Fibroblast of lung (primary cell): ENCODE measurements at regions not wholly inside any gene's neighbourhood (a gene's known extent, or its start where the extent isn't known, plus 50 kb on each side); places are given as distances from the start of the nearest gene placed in this dataset.

Source experiments
- DNase-seq, 2 donors: peaks; one replicate each; pipeline versions ENCODE4 v3.0.0 to v3.0.0-alpha.2; 2010; ENCODE audit warnings: low read depth in 2 of 2
- H2AFZ ChIP-seq: 2 replicates; pipeline ENCODE4 v1.5.1; 2012; ENCODE audit warnings: low read length, control low read depth, inconsistent platforms
- H3K27ac ChIP-seq: 2 replicates; pipeline ENCODE4 v1.5.1; 2011; ENCODE audit warnings: low read length, control low read depth; ENCODE audit not compliant: insufficient read depth
- H3K27me3 ChIP-seq: 2 replicates; pipeline ENCODE4 v1.5.1; 2011; ENCODE audit warnings: mild to moderate bottlenecking, low read length; ENCODE audit not compliant: control insufficient read depth, insufficient read depth
- H3K36me3 ChIP-seq: 2 replicates; pipeline ENCODE4 v1.5.1; 2011; ENCODE audit warnings: low read length; ENCODE audit not compliant: control insufficient read depth, insufficient read depth
- H3K4me1 ChIP-seq: 2 replicates; pipeline ENCODE4 v1.5.1; 2011; ENCODE audit warnings: low read length; ENCODE audit not compliant: control insufficient read depth, insufficient read depth; ENCODE audit errors: extremely low read depth
- H3K4me2 ChIP-seq: 2 replicates; pipeline ENCODE4 v1.5.1; 2011; ENCODE audit warnings: low read length, control low read depth; ENCODE audit not compliant: insufficient read depth; ENCODE audit errors: extremely low read depth
- H3K4me3 ChIP-seq, 4 experiments: fragments of 200-600 bp in 1 of 4; sonication (generic) in 1 of 4; replicated peaks in 1 of 4; 2 replicates each; pipeline ENCODE4 v1.5.1; 2011 to 2016; ENCODE audit warnings: low read length in 4 of 4, low read depth in 3 of 4, mild to moderate bottlenecking in 3 of 4, control low read depth in 2 of 4, inconsistent platforms in 1 of 4, mixed read lengths in 1 of 4; ENCODE audit not compliant: insufficient read depth in 1 of 4; ENCODE audit errors: control extremely low read depth in 1 of 4
- H3K79me2 ChIP-seq: 2 replicates; pipeline ENCODE4 v1.5.1; 2012; ENCODE audit warnings: mild to moderate bottlenecking, low read length, inconsistent platforms; ENCODE audit not compliant: control insufficient read depth, insufficient read depth
- H3K9ac ChIP-seq: 2 replicates; pipeline ENCODE4 v1.5.1; 2011; ENCODE audit warnings: mild to moderate bottlenecking, low read length, control low read depth; ENCODE audit not compliant: insufficient read depth
- H3K9me3 ChIP-seq: 2 replicates; pipeline ENCODE4 v1.5.1; 2012; ENCODE audit warnings: low read depth, low read length; ENCODE audit not compliant: control insufficient read depth, insufficient read depth
- H4K20me1 ChIP-seq: 2 replicates; pipeline ENCODE4 v1.5.1; 2011; ENCODE audit warnings: low read length; ENCODE audit not compliant: control insufficient read depth, insufficient read depth; ENCODE audit errors: extremely low read depth
- CTCF ChIP-seq, 2 donors: IDR thresholded peaks in 1 of 2; conservative IDR thresholded peaks in 1 of 2; 1 replicate in 1 of 2; 2 replicates in 1 of 2; pipeline ENCODE4 v1.5.1; 2011 to 2012; ENCODE audit warnings: low read length in 2 of 2, control low read depth in 1 of 2, inconsistent platforms in 1 of 2, low read depth in 1 of 2, mild to moderate bottlenecking in 1 of 2
- EZH2 ChIP-seq: IDR thresholded peaks from 2 replicates; pipeline ENCODE4 v1.5.1; 2012; ENCODE audit warnings: low read length, control low read depth, mild to moderate bottlenecking; ENCODE audit errors: missing control alignments

- H4K20me1 ChIP-seq: no peaks in the 10 kb centered on the region
- H3K27me3 ChIP-seq: no peaks in the 10 kb centered on the region
- TF ChIP-seq EZH2 (no peak), CTCF (conservative IDR thresholded peaks at IDR 0.05 in 1 of 2, IDR thresholded peaks at IDR 0.05 in 1 of 2; ENCODE audit: low read depth in 1 of 2, low read length in 2 of 2) (no peak)
- DNase-seq: no peak
- no peak overlapping the region for H3K9ac ChIP-seq
- H3K79me2 ChIP-seq: no peaks in the 10 kb centered on the region
- no peaks in the 10 kb centered on the region for H3K4me1 ChIP-seq
- no peaks in the 10 kb centered on the region for H3K9me3 ChIP-seq
- no peak overlapping the region for H3K4me3 ChIP-seq
- no peak overlapping the region for H3K4me2 ChIP-seq
- no peak overlapping the region for H2AFZ ChIP-seq
- H3K36me3 ChIP-seq: no peaks in the 10 kb centered on the region
- no peak overlapping the region for H3K27ac ChIP-seq
Observed at GRCh38 chr12:127590868-127591267, 676.1 kb upstream of the TMEM132C start.

- no peak overlapping the region for H3K4me2 ChIP-seq
- no peaks in the 10 kb centered on the region for H3K27me3 ChIP-seq
- TF ChIP-seq CTCF (conservative IDR thresholded peaks at IDR 0.05 in 1 of 2, IDR thresholded peaks at IDR 0.05 in 1 of 2; ENCODE audit: low read depth in 1 of 2, low read length in 2 of 2) (no peak), EZH2 (no peak)
- H3K4me3 ChIP-seq: no peak overlapping the region
- H3K79me2 ChIP-seq: no peaks in the 10 kb centered on the region
- H3K36me3 ChIP-seq: no peaks in the 10 kb centered on the region
- DNase-seq: no peak
- H4K20me1 ChIP-seq: no peaks in the 10 kb centered on the region
- no peaks in the 10 kb centered on the region for H3K9me3 ChIP-seq
- H3K9ac ChIP-seq: no peak overlapping the region
- no peak overlapping the region for H3K27ac ChIP-seq
- no peak overlapping the region for H2AFZ ChIP-seq
- no peaks in the 10 kb centered on the region for H3K4me1 ChIP-seq
Observed at GRCh38 chr12:127592245-127592644, 674.7 kb upstream of the TMEM132C start.

GRCh38 chr12:127594351-127594970 is 672.5 kb upstream of the TMEM132C start:
- no peak for DNase-seq
- no peaks in the 10 kb centered on the region for H4K20me1 ChIP-seq
- no peaks in the 10 kb centered on the region for H3K36me3 ChIP-seq
- no peaks in the 10 kb centered on the region for H3K79me2 ChIP-seq
- TF ChIP-seq EZH2 (no peak), CTCF (conservative IDR thresholded peaks at IDR 0.05 in 1 of 2, IDR thresholded peaks at IDR 0.05 in 1 of 2; ENCODE audit: low read depth in 1 of 2, low read length in 2 of 2) (no peak)
- no peak overlapping the region for H3K4me3 ChIP-seq
- no peaks in the 10 kb centered on the region for H3K27me3 ChIP-seq
- H2AFZ ChIP-seq: no peak overlapping the region
- no peak overlapping the region for H3K9ac ChIP-seq
- no peaks in the 10 kb centered on the region for H3K4me1 ChIP-seq
- H3K27ac ChIP-seq: no peak overlapping the region
- H3K4me2 ChIP-seq: no peak overlapping the region
- no peaks in the 10 kb centered on the region for H3K9me3 ChIP-seq
